Liver (tissue), 8 donors: ENCODE measurements at regions not wholly inside any gene's neighbourhood (a gene's known extent, or its start where the extent isn't known, plus 50 kb on each side); places are given as distances from the start of the nearest gene placed in this dataset.

Experiments used
- DNase-seq: peaks from one replicate; pipeline ENCODE4 v3.0.0-alpha.2; 2017; ENCODE audit warnings: low spot score
- H3K27ac ChIP-seq, 2 donors: one replicate each; pipeline ENCODE4 v1.7.0; 2013; ENCODE audit warnings: inconsistent platforms in 2 of 2, low read length in 2 of 2, control low read depth in 1 of 2, low read depth in 1 of 2, mild to moderate bottlenecking in 1 of 2
- H3K27me3 ChIP-seq, 4 donors: one replicate each; pipeline versions ENCODE4 v1.6.1 to v1.7.0; 2013; ENCODE audit warnings: low read length in 3 of 4, inconsistent platforms in 1 of 4, mild to moderate bottlenecking in 1 of 4, moderate library complexity in 1 of 4; ENCODE audit not compliant: control insufficient read depth in 4 of 4, insufficient read depth in 4 of 4
- H3K36me3 ChIP-seq, 4 donors: one replicate each; pipeline versions ENCODE4 v1.6.1 to v1.7.0; 2013; ENCODE audit warnings: low read length in 3 of 4, mild to moderate bottlenecking in 3 of 4, low read depth in 1 of 4, moderate library complexity in 1 of 4; ENCODE audit not compliant: control insufficient read depth in 4 of 4, insufficient read depth in 3 of 4
- H3K4me1 ChIP-seq, 4 donors: one replicate each; pipeline versions ENCODE4 v1.6.1 to v1.7.0; 2013; ENCODE audit warnings: low read length in 3 of 4, mild to moderate bottlenecking in 3 of 4, moderate library complexity in 1 of 4; ENCODE audit not compliant: control insufficient read depth in 4 of 4, insufficient read depth in 4 of 4
- H3K4me3 ChIP-seq, 3 donors: one replicate each; pipeline versions ENCODE4 v1.6.1 to v1.7.0; 2013; ENCODE audit warnings: low read length in 3 of 3, control low read depth in 1 of 3, low read depth in 1 of 3, mild to moderate bottlenecking in 1 of 3
- H3K9ac ChIP-seq, 2 donors: one replicate each; pipeline ENCODE4 v1.7.0; 2013; ENCODE audit warnings: low read length in 2 of 2, mild to moderate bottlenecking in 2 of 2, moderate library complexity in 2 of 2, control low read depth in 1 of 2, low read depth in 1 of 2
- H3K9me3 ChIP-seq, 4 donors: one replicate each; pipeline versions ENCODE4 v1.6.1 to v1.7.0; 2013; ENCODE audit warnings: low read length in 3 of 4; ENCODE audit not compliant: control insufficient read depth in 4 of 4
- ATF3 ChIP-seq: IDR thresholded peaks from 2 replicates; pipeline ENCODE4 v1.6.1; 2016; ENCODE audit warnings: antibody characterized with exemption
- EGR1 ChIP-seq, 2 donors: IDR thresholded peaks; 2 replicates each; pipeline ENCODE4 v1.6.1; 2016 to 2018; ENCODE audit warnings: antibody characterized with exemption in 2 of 2, low read depth in 2 of 2
- FOXA1 ChIP-seq: IDR thresholded peaks from 2 replicates; pipeline ENCODE4 v1.6.1; 2016; ENCODE audit warnings: antibody characterized with exemption
- FOXA2 ChIP-seq: IDR thresholded peaks from 2 replicates; pipeline ENCODE4 v1.6.1; 2016; ENCODE audit warnings: antibody characterized with exemption
- GABPA ChIP-seq, 2 donors: IDR thresholded peaks in 1 of 2; conservative IDR thresholded peaks in 1 of 2; 2 replicates each; pipeline ENCODE4 v1.6.1; 2016; ENCODE audit warnings: antibody characterized with exemption in 2 of 2, mild to moderate bottlenecking in 1 of 2, moderate library complexity in 1 of 2
- HNF4A ChIP-seq, 2 donors: conservative IDR thresholded peaks; 2 replicates each; pipeline ENCODE4 v1.6.1; 2016; ENCODE audit warnings: antibody characterized with exemption in 2 of 2, mild to moderate bottlenecking in 2 of 2
- HNF4G ChIP-seq: IDR thresholded peaks from 2 replicates; pipeline ENCODE4 v1.6.1; 2016; ENCODE audit warnings: antibody characterized with exemption
- JUND ChIP-seq, 2 donors: IDR thresholded peaks; 2 replicates each; pipeline ENCODE4 v1.6.1; 2016; ENCODE audit warnings: antibody characterized with exemption in 2 of 2
- NR2F2 ChIP-seq: IDR thresholded peaks from 2 replicates; pipeline ENCODE4 v1.6.1; 2016; ENCODE audit warnings: antibody characterized with exemption
- RAD21 ChIP-seq, 2 donors: IDR thresholded peaks; 2 replicates each; pipeline ENCODE4 v1.6.1; 2016; ENCODE audit warnings: antibody characterized with exemption in 2 of 2, mild to moderate bottlenecking in 2 of 2
- RXRA ChIP-seq, 2 donors: IDR thresholded peaks; 2 replicates each; pipeline ENCODE4 v1.6.1; 2017 to 2018; ENCODE audit warnings: antibody characterized with exemption in 2 of 2, mild to moderate bottlenecking in 1 of 2
- SP1 ChIP-seq: IDR thresholded peaks from 2 replicates; pipeline ENCODE4 v1.6.1; 2018; ENCODE audit warnings: antibody characterized with exemption, mild to moderate bottlenecking
- TAF1 ChIP-seq: conservative IDR thresholded peaks from 2 replicates; pipeline ENCODE4 v1.6.1; 2016; ENCODE audit warnings: antibody characterized with exemption, mild to moderate bottlenecking
- YY1 ChIP-seq: IDR thresholded peaks from 2 replicates; pipeline ENCODE4 v1.6.1; 2016; ENCODE audit warnings: antibody characterized with exemption, mild to moderate bottlenecking
- ZBTB33 ChIP-seq: IDR thresholded peaks from 2 replicates; pipeline ENCODE4 v1.6.1; 2016; ENCODE audit warnings: antibody characterized with exemption
- WGBS: extraction: QIAGEN DNeasy Blood & Tissue Kit; methylation state at CpG from one replicate; pipeline ENCODE4 v1.1.7; 2013; 5-methylcytosine and 5-hydroxymethylcytosine counted together
- TF ChIP-seq, protein P1 (sequence below): IDR thresholded peaks from 2 replicates; pipeline ENCODE4 v1.6.1; 2016; ENCODE audit warnings: antibody characterized with exemption
- TF ChIP-seq, protein P2 (sequence below): fragments of 150-350 bp; IDR thresholded peaks from 2 replicates; pipeline ENCODE4 v1.5.1; 2017; ENCODE audit warnings: improper control_type of control experiment, low read depth, low read length; ENCODE audit not compliant: missing input control
- TF ChIP-seq, protein P3 (sequence below): IDR thresholded peaks from 2 replicates; pipeline ENCODE4 v1.6.1; 2016; ENCODE audit warnings: antibody characterized with exemption, mild to moderate bottlenecking
- donor health status: healthy.
- donor health status: healthy.
- donor health status: healthy.
- donor health status: healthy.
- donor health status: healthy.

DNA sequence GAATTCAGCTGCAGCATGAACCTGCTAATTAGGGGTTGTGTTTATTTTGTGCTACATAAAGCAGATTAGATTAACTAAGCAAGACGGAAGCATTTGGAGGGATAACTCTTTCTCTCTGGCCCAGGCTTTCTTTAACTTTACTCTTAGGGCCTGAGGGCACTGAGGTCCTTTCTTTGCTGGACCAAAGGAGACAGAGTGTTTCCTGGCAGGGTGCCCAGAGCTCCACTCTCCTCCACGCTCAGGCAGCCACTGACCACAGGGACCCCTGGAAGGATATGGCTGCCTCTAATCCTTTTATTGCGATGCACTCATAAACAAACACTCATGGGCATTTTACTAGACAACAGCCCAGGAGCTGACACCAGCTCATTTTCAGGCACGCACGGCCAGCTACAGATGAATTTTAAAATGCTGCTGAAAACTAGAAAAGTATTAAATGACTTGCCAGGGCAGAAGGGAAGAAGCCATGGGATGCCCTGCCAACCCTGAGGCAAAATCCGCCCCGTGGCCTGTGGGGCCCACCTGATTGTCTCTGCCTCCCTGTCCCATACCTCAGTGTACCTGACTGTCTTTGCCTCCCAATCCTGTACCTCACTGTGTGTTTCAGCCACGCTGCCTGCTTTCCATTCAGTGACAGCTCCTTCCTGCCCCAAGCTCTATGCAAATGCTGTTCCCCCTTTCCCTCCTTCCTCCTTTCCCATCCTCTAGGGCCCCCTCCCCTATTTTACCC is 192.6 kb upstream of the NAV2 start:
- DNase-seq: no peak
- H3K9ac ChIP-seq: no peak overlapping the region
- H3K27ac ChIP-seq: no peak overlapping the region
- H3K36me3 ChIP-seq: no peaks in the 10 kb centered on the region
- TF ChIP-seq GABPA (IDR thresholded peaks at IDR 0.05 in 1 of 2, conservative IDR thresholded peaks at IDR 0.05 in 1 of 2) (no peak), ATF3 (no peak), RXRA (IDR thresholded peaks at IDR 0.05) (peak in 1 of 2 donors; percentile 39), NR2F2 (peak; percentile 89), TAF1 (no peak), EGR1 (IDR thresholded peaks at IDR 0.05; ENCODE audit: low read depth in 2 of 2) (no peak), YY1 (no peak), JUND (IDR thresholded peaks at IDR 0.05) (no peak), SP1 (peak; percentile 37), FOXA2 (no peak), RAD21 (IDR thresholded peaks at IDR 0.05) (peak in 1 of 2 donors; percentile 3), HNF4G (no peak), ZBTB33 (no peak), FOXA1 (no peak), HNF4A (conservative IDR thresholded peaks at IDR 0.05) (no peak)
- TF ChIP-seq, protein P1, sequence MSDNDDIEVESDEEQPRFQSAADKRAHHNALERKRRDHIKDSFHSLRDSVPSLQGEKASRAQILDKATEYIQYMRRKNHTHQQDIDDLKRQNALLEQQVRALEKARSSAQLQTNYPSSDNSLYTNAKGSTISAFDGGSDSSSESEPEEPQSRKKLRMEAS: no peak
- TF ChIP-seq, protein P2, sequence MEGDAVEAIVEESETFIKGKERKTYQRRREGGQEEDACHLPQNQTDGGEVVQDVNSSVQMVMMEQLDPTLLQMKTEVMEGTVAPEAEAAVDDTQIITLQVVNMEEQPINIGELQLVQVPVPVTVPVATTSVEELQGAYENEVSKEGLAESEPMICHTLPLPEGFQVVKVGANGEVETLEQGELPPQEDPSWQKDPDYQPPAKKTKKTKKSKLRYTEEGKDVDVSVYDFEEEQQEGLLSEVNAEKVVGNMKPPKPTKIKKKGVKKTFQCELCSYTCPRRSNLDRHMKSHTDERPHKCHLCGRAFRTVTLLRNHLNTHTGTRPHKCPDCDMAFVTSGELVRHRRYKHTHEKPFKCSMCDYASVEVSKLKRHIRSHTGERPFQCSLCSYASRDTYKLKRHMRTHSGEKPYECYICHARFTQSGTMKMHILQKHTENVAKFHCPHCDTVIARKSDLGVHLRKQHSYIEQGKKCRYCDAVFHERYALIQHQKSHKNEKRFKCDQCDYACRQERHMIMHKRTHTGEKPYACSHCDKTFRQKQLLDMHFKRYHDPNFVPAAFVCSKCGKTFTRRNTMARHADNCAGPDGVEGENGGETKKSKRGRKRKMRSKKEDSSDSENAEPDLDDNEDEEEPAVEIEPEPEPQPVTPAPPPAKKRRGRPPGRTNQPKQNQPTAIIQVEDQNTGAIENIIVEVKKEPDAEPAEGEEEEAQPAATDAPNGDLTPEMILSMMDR: no peak
- TF ChIP-seq, protein P3, sequence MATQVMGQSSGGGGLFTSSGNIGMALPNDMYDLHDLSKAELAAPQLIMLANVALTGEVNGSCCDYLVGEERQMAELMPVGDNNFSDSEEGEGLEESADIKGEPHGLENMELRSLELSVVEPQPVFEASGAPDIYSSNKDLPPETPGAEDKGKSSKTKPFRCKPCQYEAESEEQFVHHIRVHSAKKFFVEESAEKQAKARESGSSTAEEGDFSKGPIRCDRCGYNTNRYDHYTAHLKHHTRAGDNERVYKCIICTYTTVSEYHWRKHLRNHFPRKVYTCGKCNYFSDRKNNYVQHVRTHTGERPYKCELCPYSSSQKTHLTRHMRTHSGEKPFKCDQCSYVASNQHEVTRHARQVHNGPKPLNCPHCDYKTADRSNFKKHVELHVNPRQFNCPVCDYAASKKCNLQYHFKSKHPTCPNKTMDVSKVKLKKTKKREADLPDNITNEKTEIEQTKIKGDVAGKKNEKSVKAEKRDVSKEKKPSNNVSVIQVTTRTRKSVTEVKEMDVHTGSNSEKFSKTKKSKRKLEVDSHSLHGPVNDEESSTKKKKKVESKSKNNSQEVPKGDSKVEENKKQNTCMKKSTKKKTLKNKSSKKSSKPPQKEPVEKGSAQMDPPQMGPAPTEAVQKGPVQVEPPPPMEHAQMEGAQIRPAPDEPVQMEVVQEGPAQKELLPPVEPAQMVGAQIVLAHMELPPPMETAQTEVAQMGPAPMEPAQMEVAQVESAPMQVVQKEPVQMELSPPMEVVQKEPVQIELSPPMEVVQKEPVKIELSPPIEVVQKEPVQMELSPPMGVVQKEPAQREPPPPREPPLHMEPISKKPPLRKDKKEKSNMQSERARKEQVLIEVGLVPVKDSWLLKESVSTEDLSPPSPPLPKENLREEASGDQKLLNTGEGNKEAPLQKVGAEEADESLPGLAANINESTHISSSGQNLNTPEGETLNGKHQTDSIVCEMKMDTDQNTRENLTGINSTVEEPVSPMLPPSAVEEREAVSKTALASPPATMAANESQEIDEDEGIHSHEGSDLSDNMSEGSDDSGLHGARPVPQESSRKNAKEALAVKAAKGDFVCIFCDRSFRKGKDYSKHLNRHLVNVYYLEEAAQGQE: no peak
- no peaks in the 10 kb centered on the region for H3K9me3 ChIP-seq
- no peak overlapping the region for H3K4me3 ChIP-seq
- H3K4me1 ChIP-seq: peaks cover 2 to 22% (median 15%) of the 10 kb centered on the region in 4 donors
- H3K27me3 ChIP-seq: no peaks in the 10 kb centered on the region
- WGBS: 82% methylated on average over 8 of the region's 8 CpGs
